Esophagus (tissue), 2 donors: ENCODE measurements at regions not wholly inside any gene's neighbourhood (a gene's known extent, or its start where the extent isn't known, plus 50 kb on each side); places are given as distances from the start of the nearest gene placed in this dataset.

Source experiments
- H3K27ac ChIP-seq, 2 donors: one replicate each; pipeline ENCODE4 v1.5.1; 2013; ENCODE audit warnings: low read depth in 2 of 2, mild to moderate bottlenecking in 2 of 2, inconsistent platforms in 1 of 2, low read length in 1 of 2, moderate library complexity in 1 of 2
- H3K27me3 ChIP-seq, 2 donors: one replicate each; pipeline ENCODE4 v1.6.1; 2013; ENCODE audit warnings: low read length in 2 of 2, control low read depth in 1 of 2, mild to moderate bottlenecking in 1 of 2; ENCODE audit not compliant: insufficient read depth in 2 of 2, control insufficient read depth in 1 of 2
- H3K36me3 ChIP-seq, 2 donors: one replicate each; pipeline ENCODE4 v1.6.1; 2013; ENCODE audit warnings: low read length in 1 of 2; ENCODE audit not compliant: control insufficient read depth in 2 of 2, insufficient read depth in 2 of 2
- H3K4me1 ChIP-seq, 2 donors: one replicate each; pipeline ENCODE4 v1.6.1; 2013; ENCODE audit warnings: low read length in 1 of 2; ENCODE audit not compliant: control insufficient read depth in 2 of 2, insufficient read depth in 2 of 2
- H3K4me3 ChIP-seq, 2 donors: one replicate each; pipeline ENCODE4 v1.5.1; 2013; ENCODE audit warnings: low read length in 2 of 2, mild to moderate bottlenecking in 2 of 2, low read depth in 1 of 2, moderate library complexity in 1 of 2
- H3K9me3 ChIP-seq, 2 donors: one replicate each; pipeline ENCODE4 v1.6.1; 2013; ENCODE audit warnings: mild to moderate bottlenecking in 2 of 2, low read depth in 1 of 2, low read length in 1 of 2, moderate library complexity in 1 of 2; ENCODE audit not compliant: control insufficient read depth in 2 of 2, insufficient read depth in 1 of 2
- WGBS, 2 donors: extraction: QIAGEN DNeasy Blood & Tissue Kit; methylation state at CpG; one replicate each; pipeline ENCODE4 v1.1.7; 2013; 5-methylcytosine and 5-hydroxymethylcytosine counted together
- donor health status: healthy with polysubstance abuse.
- donor health status: Bipolar disorder and iron deficiency.

- no peaks in the 10 kb centered on the region for H3K36me3 ChIP-seq
- H3K4me1 ChIP-seq: no peaks in the 10 kb centered on the region
- no peak overlapping the region for H3K27ac ChIP-seq
- H3K27me3 ChIP-seq: peaks cover 0 to 3% of the 10 kb centered on the region in 2 donors
- no peak overlapping the region for H3K4me3 ChIP-seq
- WGBS, 2 donors: 47 to 61% methylated on average over 9 of the region's 9 CpGs
- no peaks in the 10 kb centered on the region for H3K9me3 ChIP-seq
Measured at GRCh38 chr13:109494925-109495369, 291.4 kb downstream of the IRS2 start.

DNA sequence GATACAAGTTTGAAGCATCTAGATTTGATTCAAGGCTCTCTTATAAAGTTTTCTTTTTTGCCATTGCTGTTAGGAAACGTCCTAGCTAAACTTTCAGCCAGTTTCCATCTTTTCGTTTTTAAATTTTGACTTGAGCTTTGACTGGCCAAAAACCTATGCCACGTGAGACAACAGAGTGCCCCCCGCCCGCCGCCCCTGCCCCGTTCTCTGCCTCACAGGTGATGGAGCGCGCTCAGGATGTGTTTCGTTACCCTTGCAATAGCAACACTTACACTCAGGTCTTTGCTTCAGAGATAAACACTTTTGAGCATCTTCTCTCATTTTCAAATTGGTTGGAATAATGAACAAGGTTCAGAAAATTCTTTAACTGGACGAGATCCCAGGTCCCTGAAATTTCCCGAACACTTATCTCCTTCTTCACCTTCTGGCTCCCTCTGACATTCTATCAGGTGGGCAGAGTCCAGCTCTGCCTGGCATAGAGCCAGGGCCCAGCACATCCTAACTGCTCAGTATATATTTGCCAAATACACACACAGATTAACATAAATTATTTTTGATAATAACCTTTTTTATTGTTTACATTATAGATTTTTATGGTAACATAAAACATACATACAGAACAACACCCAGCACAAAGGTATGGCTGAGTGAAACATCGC lies 301.1 kb downstream of the IRS2 start:
- H3K27me3 ChIP-seq: no peaks in the 10 kb centered on the region
- no peak overlapping the region for H3K27ac ChIP-seq
- peaks cover 0 to 3% of the 10 kb centered on the region in 2 donors for H3K4me1 ChIP-seq
- H3K9me3 ChIP-seq: peaks cover 0 to 4% of the 10 kb centered on the region in 2 donors
- no peaks in the 10 kb centered on the region for H3K36me3 ChIP-seq
- 85 to 86% methylated on average over 13 of the region's 13 CpGs for WGBS, 2 donors
- no peak overlapping the region for H3K4me3 ChIP-seq

GRCh38 chr13:109483284-109483683 lies 303.1 kb downstream of the IRS2 start:
- Histone ChIP-seq H3K4me1 (peaks cover 3% of the 10 kb centered on the region in 2 donors), H3K9me3 (no peaks in the 10 kb centered on the region), H3K27me3 (no peaks in the 10 kb centered on the region), H3K27ac (no peak overlapping the region), H3K4me3 (no peak overlapping the region), H3K36me3 (no peaks in the 10 kb centered on the region)
- 52 to 58% methylated on average over 5 of the region's 5 CpGs for whole genome bisulfite sequencing, 2 donors

- Histone ChIP-seq H3K27ac (no peak overlapping the region), H3K9me3 (peaks cover 0 to 3% of the 10 kb centered on the region in 2 donors), H3K27me3 (no peaks in the 10 kb centered on the region), H3K4me1 (peaks cover 3% of the 10 kb centered on the region in 2 donors), H3K36me3 (no peaks in the 10 kb centered on the region), H3K4me3 (no peak overlapping the region)
- WGBS, 2 donors: 84 to 90% methylated on average over 7 of the region's 7 CpGs
Measured at GRCh38 chr13:109481040-109481439, 305.3 kb downstream of the IRS2 start.

GRCh38 chr13:109480011-109480955 lies 306.1 kb downstream of the IRS2 start:
- H3K4me3 ChIP-seq: no peak overlapping the region
- H3K27me3 ChIP-seq: no peaks in the 10 kb centered on the region
- peaks cover 3% of the 10 kb centered on the region in 2 donors for H3K4me1 ChIP-seq
- H3K27ac ChIP-seq: no peak overlapping the region
- peaks cover 0 to 3% of the 10 kb centered on the region in 2 donors for H3K9me3 ChIP-seq
- WGBS, 2 donors: 75 to 86% methylated on average over 11 of the region's 11 CpGs
- H3K36me3 ChIP-seq: no peaks in the 10 kb centered on the region

- no peak overlapping the region for H3K4me3 ChIP-seq
- H3K4me1 ChIP-seq: peaks cover 3% of the 10 kb centered on the region in 2 donors
- no peak overlapping the region for H3K27ac ChIP-seq
- H3K27me3 ChIP-seq: no peaks in the 10 kb centered on the region
- H3K36me3 ChIP-seq: no peaks in the 10 kb centered on the region
- WGBS, 2 donors: 94 to 95% methylated on average over 2 of the region's 2 CpGs
- H3K9me3 ChIP-seq: peaks cover 0 to 3% of the 10 kb centered on the region in 2 donors
Measured at GRCh38 chr13:109479534-109479933, 306.8 kb downstream of the IRS2 start.

DNA sequence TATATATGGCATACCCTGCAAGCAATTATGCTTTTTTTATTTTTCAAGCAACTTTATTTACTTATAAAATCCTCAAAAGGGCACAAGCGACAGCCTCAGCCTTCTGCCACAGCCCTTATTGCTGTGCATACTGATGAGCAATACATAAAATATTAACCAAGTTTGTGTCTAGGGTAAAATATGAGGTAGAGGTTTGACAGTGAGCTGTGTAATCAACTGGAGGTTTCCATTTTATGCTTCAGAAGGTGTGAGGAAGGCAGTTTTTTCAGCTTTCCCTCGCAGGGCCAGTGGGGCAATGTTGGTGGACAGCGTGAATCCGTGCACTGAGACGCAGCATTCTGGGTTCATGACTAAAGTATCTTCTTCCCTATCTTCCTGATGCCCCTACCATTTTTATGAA lies 310.4 kb downstream of the IRS2 start:
- WGBS, 2 donors: 88 to 95% methylated on average over 5 of the region's 5 CpGs
- H3K4me1 ChIP-seq: peaks cover 0 to 3% of the 10 kb centered on the region in 2 donors

GRCh38 chr13:109468123-109468522 lies 318.3 kb downstream of the IRS2 start:
- 61 to 66% methylated on average over 5 of the region's 5 CpGs for WGBS, 2 donors

More for the DNA sequence above, 310.4 kb downstream of the IRS2 start:
- Histone ChIP-seq H3K9me3 (peaks cover 0 to 3% of the 10 kb centered on the region in 2 donors), H3K4me3 (no peak overlapping the region), H3K27ac (no peak overlapping the region), H3K36me3 (no peaks in the 10 kb centered on the region), H3K27me3 (no peaks in the 10 kb centered on the region)

DNA sequence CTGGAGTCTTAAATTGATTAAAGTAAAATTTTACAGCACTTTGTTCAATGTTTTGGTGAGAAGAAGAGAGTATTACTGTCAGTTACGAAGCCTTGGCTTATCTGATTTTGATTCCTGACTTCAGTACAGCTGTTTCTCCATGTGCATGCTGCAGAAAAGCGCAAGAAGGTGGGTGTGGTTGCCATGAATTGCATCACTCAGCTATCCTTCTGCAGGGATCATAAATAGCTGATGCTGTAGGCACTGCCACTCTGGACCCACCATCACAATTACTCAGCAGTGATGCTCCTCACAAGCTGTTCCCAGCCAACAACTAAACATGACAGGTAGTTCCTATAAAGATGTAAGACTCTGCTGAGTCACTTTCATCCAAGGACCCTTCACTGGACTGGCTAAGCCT lies 321.2 kb downstream of the IRS2 start:
- H3K4me3 ChIP-seq: no peak overlapping the region
- H3K27me3 ChIP-seq: no peaks in the 10 kb centered on the region
- no peaks in the 10 kb centered on the region for H3K4me1 ChIP-seq
- no peaks in the 10 kb centered on the region for H3K36me3 ChIP-seq
- no peak overlapping the region for H3K27ac ChIP-seq
- H3K9me3 ChIP-seq: peaks cover 0 to 7% of the 10 kb centered on the region in 2 donors
- WGBS, 2 donors: 0 to 20% methylated on average over 2 of the region's 2 CpGs

More at GRCh38 chr13:109468123-109468522, 318.3 kb downstream of the IRS2 start:
- Histone ChIP-seq H3K9me3 (peaks cover 0 to 7% of the 10 kb centered on the region in 2 donors), H3K27ac (no peak overlapping the region), H3K4me3 (no peak overlapping the region), H3K36me3 (no peaks in the 10 kb centered on the region), H3K4me1 (no peaks in the 10 kb centered on the region), H3K27me3 (no peaks in the 10 kb centered on the region)
